ENCODE measurements at regions not wholly inside any gene's neighbourhood (a gene's known extent, or its start where the extent isn't known, plus 50 kb on each side); places are given as distances from the start of the nearest gene placed in this dataset.

- TF ChIP-seq E4F1 (IDR thresholded peaks at IDR 0.05; ENCODE audit: borderline replicate concordance, partially characterized antibody) (no peak), ETV6 (conservative IDR thresholded peaks at IDR 0.05 in 1 of 2, IDR thresholded peaks at IDR 0.05 in 1 of 2; ENCODE audit: borderline replicate concordance in 1 of 2, low read depth in 1 of 2) (no peak), ZNF274 (IDR thresholded peaks at IDR 0.05; ENCODE audit: insufficient read depth, insufficient read length) (no peak), ZBTB11 (CRISPR knock-in tag; IDR thresholded peaks at IDR 0.05) (no peak), ZBTB33 (IDR thresholded peaks at IDR 0.05) (no peak), ZNF687 (IDR thresholded peaks at IDR 0.05) (no peak), MEF2B (IDR thresholded peaks at IDR 0.05; ENCODE audit: partially characterized antibody, poor library complexity, severe bottlenecking) (no peak)
These were observed 109.6 kb downstream of the WT1 start (continued) for GRCh38 chr11:32325725-32326124.

Measured in GM12878 (cell line).